ENCODE measurements at regions not wholly inside any gene's neighbourhood (a gene's known extent, or its start where the extent isn't known, plus 50 kb on each side); places are given as distances from the start of the nearest gene placed in this dataset.

GRCh38 chr4:13184199-13184598, 299.9 kb downstream of the RAB28 start:
- Mint-ChIP-seq H3K4me1 (ENCODE audit: low read depth) (peaks cover 5% of the 10 kb centered on the region), H3K27me3 (ENCODE audit: low read depth) (no peaks in the 10 kb centered on the region), H3K9me3 (ENCODE audit: low read depth) (peaks cover 2% of the 10 kb centered on the region), H3K36me3 (ENCODE audit: low read depth) (no peaks in the 10 kb centered on the region), H3K4me3 (ENCODE audit: unreplicated experiment) (no peak overlapping the region), H3K27ac (ENCODE audit: unreplicated experiment) (no peak overlapping the region)
- TF ChIP-seq CTCF (IDR thresholded peaks at IDR 0.05): no peak
- no peak for DNase-seq (ENCODE audit: low spot score)

- no peak for TF ChIP-seq CTCF (IDR thresholded peaks at IDR 0.05)
- Mint-ChIP-seq H3K9me3 (ENCODE audit: low read depth) (peaks cover 2% of the 10 kb centered on the region), H3K27me3 (ENCODE audit: low read depth) (no peaks in the 10 kb centered on the region), H3K4me1 (ENCODE audit: low read depth) (peaks cover 5% of the 10 kb centered on the region), H3K4me3 (ENCODE audit: unreplicated experiment) (no peak overlapping the region), H3K27ac (ENCODE audit: unreplicated experiment) (no peak overlapping the region), H3K36me3 (ENCODE audit: low read depth) (no peaks in the 10 kb centered on the region)
- no peak for DNase-seq (ENCODE audit: low spot score)
Measured at GRCh38 chr4:13182133-13182532, 302.0 kb downstream of the RAB28 start.

GRCh38 chr4:13181681-13182080, 302.5 kb downstream of the RAB28 start:
- Mint-ChIP-seq H3K4me1 (ENCODE audit: low read depth) (peaks cover 5% of the 10 kb centered on the region), H3K27ac (ENCODE audit: unreplicated experiment) (no peak overlapping the region), H3K4me3 (ENCODE audit: unreplicated experiment) (no peak overlapping the region)

GRCh38 chr4:13180701-13181100, 303.4 kb downstream of the RAB28 start:
- Mint-ChIP-seq H3K4me3 (ENCODE audit: unreplicated experiment) (no peak overlapping the region), H3K4me1 (ENCODE audit: low read depth) (peaks cover 5% of the 10 kb centered on the region), H3K27ac (ENCODE audit: unreplicated experiment) (no peak overlapping the region), H3K27me3 (ENCODE audit: low read depth) (no peaks in the 10 kb centered on the region), H3K9me3 (ENCODE audit: low read depth) (peaks cover 2% of the 10 kb centered on the region), H3K36me3 (ENCODE audit: low read depth) (no peaks in the 10 kb centered on the region)
- DNase-seq (ENCODE audit: low spot score): no peak
- TF ChIP-seq CTCF (IDR thresholded peaks at IDR 0.05): no peak

More at GRCh38 chr4:13181681-13182080, 302.5 kb downstream of the RAB28 start:
- no peak for TF ChIP-seq CTCF (IDR thresholded peaks at IDR 0.05)
- peaks cover 2% of the 10 kb centered on the region for H3K9me3 Mint-ChIP-seq (ENCODE audit: low read depth)
- no peaks in the 10 kb centered on the region for H3K36me3 Mint-ChIP-seq (ENCODE audit: low read depth)
- no peaks in the 10 kb centered on the region for H3K27me3 Mint-ChIP-seq (ENCODE audit: low read depth)
- DNase-seq (ENCODE audit: low spot score): no peak

GRCh38 chr4:13178621-13179020, 305.5 kb downstream of the RAB28 start:
- Mint-ChIP-seq H3K4me3 (ENCODE audit: unreplicated experiment) (no peak overlapping the region), H3K4me1 (ENCODE audit: low read depth) (peaks cover 5% of the 10 kb centered on the region), H3K9me3 (ENCODE audit: low read depth) (peaks cover 2% of the 10 kb centered on the region), H3K36me3 (ENCODE audit: low read depth) (no peaks in the 10 kb centered on the region), H3K27ac (ENCODE audit: unreplicated experiment) (no peak overlapping the region), H3K27me3 (ENCODE audit: low read depth) (no peaks in the 10 kb centered on the region)
- no peak for TF ChIP-seq CTCF (IDR thresholded peaks at IDR 0.05)
- no peak for DNase-seq (ENCODE audit: low spot score)

Measured in chondrocyte (in vitro differentiated cells).